ENCODE measurements at regions not wholly inside any gene's neighbourhood (a gene's known extent, or its start where the extent isn't known, plus 50 kb on each side); places are given as distances from the start of the nearest gene placed in this dataset.

GRCh38 chr7:25385506-25386136, 157.3 kb upstream of the NPVF start:
- Histone ChIP-seq H3K4me1 (ENCODE audit: insufficient read depth, low read length) (no peaks in the 10 kb centered on the region), H3K27me3 (ENCODE audit: low read length) (peaks cover 67% of the 10 kb centered on the region), H3K4me2 (ENCODE audit: low read length) (no peak overlapping the region), H3K9me2 (replicated peaks; ENCODE audit: low read length) (no peaks in the 10 kb centered on the region), H3F3A (ENCODE audit: low read length, unreplicated experiment) (no peaks in the 10 kb centered on the region), H3K9ac (ENCODE audit: low read length) (no peak overlapping the region), H3K27ac (ENCODE audit: low read length) (no peak overlapping the region), H3K9me3 (ENCODE audit: low read length) (no peaks in the 10 kb centered on the region), H2AFZ (ENCODE audit: low read length) (no peak overlapping the region), H3K36me3 (ENCODE audit: low read depth, low read length) (no peaks in the 10 kb centered on the region), H3K79me2 (ENCODE audit: low read length) (no peaks in the 10 kb centered on the region), H3K4me3 (ENCODE audit: low read length) (no peak overlapping the region), H4K20me1 (ENCODE audit: low read length) (no peaks in the 10 kb centered on the region)
- POLR2A ChIA-PET (ENCODE audit: unreplicated experiment): no interaction called here
- intact Hi-C loops (cut with micrococcal nuclease): no loop called here
- DNase-seq: no peak
- no peak for ATAC-seq
- BruUV-seq (replicated peaks): no TSS peak
- CTCF ChIA-PET: interaction anchor here (0.7 kb wide), 1 partner anchor 180 kb away, joined by 7 read pairs; no protein-coding TSS in a partner anchor
- TF ChIP-seq EZH2phosphoT487 (IDR thresholded peaks at IDR 0.05; ENCODE audit: borderline replicate concordance, low read length) (no peak), CTCF (conservative IDR thresholded peaks at IDR 0.05; ENCODE audit: low read depth, low read length) (no peak), EZH2 (IDR thresholded peaks at IDR 0.05; ENCODE audit: low read length, unreplicated experiment) (no peak)

- Histone ChIP-seq H3K79me2 (ENCODE audit: low read length) (no peaks in the 10 kb centered on the region), H3K4me1 (ENCODE audit: insufficient read depth, low read length) (no peaks in the 10 kb centered on the region), H3K4me2 (ENCODE audit: low read length) (no peak overlapping the region), H3K27ac (ENCODE audit: low read length) (no peak overlapping the region), H2AFZ (ENCODE audit: low read length) (no peak overlapping the region), H4K20me1 (ENCODE audit: low read length) (no peaks in the 10 kb centered on the region), H3K27me3 (ENCODE audit: low read length) (peaks cover 67% of the 10 kb centered on the region), H3K9ac (ENCODE audit: low read length) (no peak overlapping the region), H3K36me3 (ENCODE audit: low read depth, low read length) (no peaks in the 10 kb centered on the region), H3K9me2 (replicated peaks; ENCODE audit: low read length) (no peaks in the 10 kb centered on the region), H3K9me3 (ENCODE audit: low read length) (no peaks in the 10 kb centered on the region), H3F3A (ENCODE audit: low read length, unreplicated experiment) (no peaks in the 10 kb centered on the region), H3K4me3 (ENCODE audit: low read length) (no peak overlapping the region)
- intact Hi-C loops (cut with micrococcal nuclease): no loop called here
- DNase-seq: no peak
- POLR2A ChIA-PET (ENCODE audit: unreplicated experiment): no interaction called here
- TF ChIP-seq CTCF (conservative IDR thresholded peaks at IDR 0.05; ENCODE audit: low read depth, low read length): no peak
- no peak for TF ChIP-seq EZH2 (IDR thresholded peaks at IDR 0.05; ENCODE audit: low read length, unreplicated experiment)
- TF ChIP-seq EZH2phosphoT487 (IDR thresholded peaks at IDR 0.05; ENCODE audit: borderline replicate concordance, low read length): no peak
- no TSS peak for BruUV-seq (replicated peaks)
- CTCF ChIA-PET: interaction anchor here (0.7 kb wide), 1 partner anchor 179 kb away, joined by 7 read pairs; no protein-coding TSS in a partner anchor
- ATAC-seq: no peak
Measured at GRCh38 chr7:25386311-25386744, 158.0 kb upstream of the NPVF start.

GRCh38 chr7:25388681-25389080, 160.4 kb upstream of the NPVF start:
- no peaks in the 10 kb centered on the region for H3F3A ChIP-seq (ENCODE audit: low read length, unreplicated experiment)
- H3K27me3 ChIP-seq (ENCODE audit: low read length): peaks cover 64% of the 10 kb centered on the region
- no peak overlapping the region for H2AFZ ChIP-seq (ENCODE audit: low read length)
- no peaks in the 10 kb centered on the region for H3K9me2 ChIP-seq (replicated peaks; ENCODE audit: low read length)
- DNase-seq (no peak), ATAC-seq (no peak)
- POLR2A ChIA-PET (ENCODE audit: unreplicated experiment): no interaction called here
- CTCF ChIA-PET: no interaction called here
- no peaks in the 10 kb centered on the region for H3K4me1 ChIP-seq (ENCODE audit: insufficient read depth, low read length)
- intact Hi-C loops (cut with micrococcal nuclease): loop anchor here (1.0 kb wide), 1 partner anchor 129 kb away; no protein-coding TSS in a partner anchor
- no TSS peak for BruUV-seq (replicated peaks)
- no peak overlapping the region for H3K4me3 ChIP-seq (ENCODE audit: low read length)
- no peak overlapping the region for H3K4me2 ChIP-seq (ENCODE audit: low read length)
- no peak overlapping the region for H3K9ac ChIP-seq (ENCODE audit: low read length)
- H3K27ac ChIP-seq (ENCODE audit: low read length): no peak overlapping the region
- H4K20me1 ChIP-seq (ENCODE audit: low read length): no peaks in the 10 kb centered on the region
- no peaks in the 10 kb centered on the region for H3K79me2 ChIP-seq (ENCODE audit: low read length)
- TF ChIP-seq EZH2 (IDR thresholded peaks at IDR 0.05; ENCODE audit: low read length, unreplicated experiment): no peak
- TF ChIP-seq CTCF (conservative IDR thresholded peaks at IDR 0.05; ENCODE audit: low read depth, low read length): no peak
- no peak for TF ChIP-seq EZH2phosphoT487 (IDR thresholded peaks at IDR 0.05; ENCODE audit: borderline replicate concordance, low read length)
- H3K9me3 ChIP-seq (ENCODE audit: low read length): no peaks in the 10 kb centered on the region
- no peaks in the 10 kb centered on the region for H3K36me3 ChIP-seq (ENCODE audit: low read depth, low read length)

All from PC-3 (cell line).